ENCODE measurements at regions not wholly inside any gene's neighbourhood (a gene's known extent, or its start where the extent isn't known, plus 50 kb on each side); places are given as distances from the start of the nearest gene placed in this dataset.

GRCh38 chrX:39477762-39478120, 620.0 kb downstream of the BCOR start:
- Histone ChIP-seq H3K4me1 (no peaks in the 10 kb centered on the region), H3K9me3 (no peaks in the 10 kb centered on the region), H3K36me3 (replicated peaks in 1 of 2; ENCODE audit: insufficient read depth in 1 of 2, low read depth in 2 of 2) (no peaks in the 10 kb centered on the region), H3K27me3 (no peaks in the 10 kb centered on the region), H3K4me3 (no peak overlapping the region), H3K27ac (no peak overlapping the region)
- peak; percentile 25 to 67 (median 59) for DNase-seq
- intact Hi-C loops (cut with DNase I): no loop called here
- WGBS, 2 donors: 55% methylated on average over 8 of the region's 15 CpGs; no CpG with 5 or more reads in 1 of the 2 donors
- no peak for TF ChIP-seq POLR2A (IDR thresholded peaks at IDR 0.05)
- no peak for TF ChIP-seq CTCF (IDR thresholded peaks at IDR 0.05)
- peak; percentile 52 for ATAC-seq

- 73 to 74% methylated on average over 3 to 4 of the region's 4 CpGs for WGBS, 2 donors
- Histone ChIP-seq H3K27me3 (no peaks in the 10 kb centered on the region), H3K36me3 (replicated peaks in 1 of 2; ENCODE audit: insufficient read depth in 1 of 2, low read depth in 2 of 2) (no peaks in the 10 kb centered on the region), H3K9me3 (no peaks in the 10 kb centered on the region), H3K4me3 (no peak overlapping the region), H3K27ac (no peak overlapping the region), H3K4me1 (no peaks in the 10 kb centered on the region)
- ATAC-seq (no peak), DNase-seq (no peak)
- no peak for TF ChIP-seq POLR2A (IDR thresholded peaks at IDR 0.05)
- TF ChIP-seq CTCF (IDR thresholded peaks at IDR 0.05): no peak
- intact Hi-C loops (cut with DNase I): no loop called here
These were observed 617.9 kb downstream of the BCOR start for GRCh38 chrX:39479856-39480255.

GRCh38 chrX:39480963-39481362, 616.8 kb downstream of the BCOR start:
- H3K27me3 ChIP-seq: no peaks in the 10 kb centered on the region
- intact Hi-C loops (cut with DNase I): no loop called here
- H3K9me3 ChIP-seq: no peaks in the 10 kb centered on the region
- no peak for DNase-seq
- no peak overlapping the region for H3K4me3 ChIP-seq
- no peaks in the 10 kb centered on the region for H3K36me3 ChIP-seq (replicated peaks in 1 of 2; ENCODE audit: insufficient read depth in 1 of 2, low read depth in 2 of 2)
- no peaks in the 10 kb centered on the region for H3K4me1 ChIP-seq
- TF ChIP-seq POLR2A (IDR thresholded peaks at IDR 0.05) (no peak), CTCF (IDR thresholded peaks at IDR 0.05) (no peak)
- no peak overlapping the region for H3K27ac ChIP-seq
- 43 to 50% methylated on average over 1 of the region's 1 CpG for WGBS, 2 donors
- no peak for ATAC-seq

GRCh38 chrX:39481621-39482020, 616.1 kb downstream of the BCOR start:
- Histone ChIP-seq H3K27me3 (no peaks in the 10 kb centered on the region), H3K4me1 (no peaks in the 10 kb centered on the region), H3K36me3 (replicated peaks in 1 of 2; ENCODE audit: insufficient read depth in 1 of 2, low read depth in 2 of 2) (no peaks in the 10 kb centered on the region), H3K4me3 (no peak overlapping the region), H3K27ac (no peak overlapping the region), H3K9me3 (no peaks in the 10 kb centered on the region)
- 81 to 82% methylated on average over 3 to 4 of the region's 4 CpGs for WGBS, 2 donors
- intact Hi-C loops (cut with DNase I): no loop called here
- ATAC-seq (no peak), DNase-seq (no peak)
- TF ChIP-seq POLR2A (IDR thresholded peaks at IDR 0.05) (no peak), CTCF (IDR thresholded peaks at IDR 0.05) (no peak)

- no peaks in the 10 kb centered on the region for H3K36me3 ChIP-seq (replicated peaks in 1 of 2; ENCODE audit: insufficient read depth in 1 of 2, low read depth in 2 of 2)
- DNase-seq (no peak), ATAC-seq (no peak)
- no peaks in the 10 kb centered on the region for H3K4me1 ChIP-seq
- no peaks in the 10 kb centered on the region for H3K9me3 ChIP-seq
- H3K27me3 ChIP-seq: no peaks in the 10 kb centered on the region
- intact Hi-C loops (cut with DNase I): no loop called here
- TF ChIP-seq CTCF (IDR thresholded peaks at IDR 0.05) (no peak), POLR2A (IDR thresholded peaks at IDR 0.05) (no peak)
- H3K4me3 ChIP-seq: no peak overlapping the region
- WGBS, 2 donors: 55 to 64% methylated on average over 7 to 8 of the region's 12 CpGs
- H3K27ac ChIP-seq: no peak overlapping the region
These were observed 613.3 kb downstream of the BCOR start for GRCh38 chrX:39484159-39485068.

All from body of pancreas (tissue), 4 donors.